CD4-positive, alpha-beta T cell treated with Interleukin-15 for 4 hours (primary cell): ENCODE measurements at regions not wholly inside any gene's neighbourhood (a gene's known extent, or its start where the extent isn't known, plus 50 kb on each side); places are given as distances from the start of the nearest gene placed in this dataset.
"Not testable (repeated sequence)": the region's sequence is repeated elsewhere in the genome, so short reads cannot be mapped to it uniquely, and the experiment has no call there.

Experiments
- DNase-seq: peaks from one replicate; pipeline ENCODE4 v3.0.0-alpha.2; 2020; ENCODE audit warnings: low spot score

DNA sequence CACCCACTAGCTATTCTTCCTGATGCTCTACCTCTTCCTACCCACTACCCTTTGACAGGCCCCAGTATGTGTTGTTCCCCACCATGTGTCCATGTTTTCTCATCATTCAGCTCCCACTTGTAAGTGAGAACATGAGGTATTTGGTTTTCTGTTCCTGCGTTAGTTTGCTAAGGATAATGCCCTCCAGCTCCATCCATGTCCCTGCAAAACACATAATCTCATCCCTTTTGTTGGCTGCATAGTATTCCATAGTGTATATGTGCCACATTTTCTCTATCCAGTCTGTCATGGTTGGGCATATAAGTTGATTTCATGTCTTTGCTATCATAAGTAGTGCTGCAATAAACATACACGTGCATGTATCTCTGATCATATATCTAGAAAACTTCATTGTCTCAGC lies 218.3 kb upstream of the STXBP5 start:
- no peak for DNase-seq

DNA sequence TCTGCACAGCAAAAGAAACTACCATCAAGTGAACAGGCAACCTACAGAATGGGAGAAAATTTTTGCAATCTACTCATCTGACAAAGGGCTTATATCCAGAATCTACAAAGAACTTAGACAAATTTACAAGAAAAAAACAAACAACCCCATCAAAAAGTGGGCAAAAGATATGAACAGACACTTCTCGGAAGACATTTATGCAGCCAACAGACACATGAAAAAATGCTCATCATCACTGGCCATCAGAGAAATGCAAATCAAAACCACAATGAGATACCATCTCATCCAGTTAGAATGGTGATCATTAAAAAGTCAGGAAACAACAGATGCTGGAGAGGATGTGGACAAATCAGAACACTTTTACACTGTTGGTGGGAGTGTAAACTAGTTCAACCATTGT lies 216.3 kb upstream of the STXBP5 start:
- not testable (repeated sequence) for DNase-seq

DNA sequence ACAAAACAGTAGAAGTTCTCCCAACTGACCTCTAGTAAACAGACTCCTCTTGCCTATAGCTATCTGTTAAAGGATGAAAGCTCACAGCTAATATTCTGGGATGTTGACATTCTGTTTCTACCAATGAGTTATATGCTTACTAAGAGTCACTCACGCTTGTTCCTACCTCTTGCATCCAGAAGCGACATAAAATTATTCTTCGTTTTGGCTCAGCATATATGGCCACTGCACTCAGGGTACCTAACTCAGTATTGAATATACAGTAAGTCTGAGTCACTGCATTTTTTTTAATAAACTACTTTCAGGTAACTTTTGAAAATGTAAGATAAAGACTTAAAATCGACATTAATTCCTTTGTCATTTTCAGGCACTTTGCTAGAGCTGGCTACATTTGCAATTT lies 214.4 kb upstream of the STXBP5 start:
- no peak for DNase-seq

DNA sequence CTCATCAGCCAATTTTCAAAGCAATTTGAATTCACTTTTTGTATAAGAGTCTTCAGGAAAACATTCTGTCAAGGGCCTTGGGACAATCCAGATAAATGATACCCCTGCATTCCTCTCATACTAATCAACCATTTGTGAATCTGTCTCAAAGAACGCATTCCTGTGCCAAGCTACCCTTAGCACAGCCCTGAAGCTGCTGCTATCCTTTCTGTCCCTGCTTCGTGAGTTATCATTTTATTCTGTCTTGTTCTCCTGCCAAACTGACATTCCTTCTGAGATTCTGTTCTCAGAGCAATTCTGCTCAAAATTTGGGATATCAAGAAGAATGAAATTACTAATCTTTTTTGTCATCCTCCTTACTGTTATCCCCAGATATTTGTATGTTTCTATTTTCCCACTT lies 213.9 kb upstream of the STXBP5 start:
- no peak for DNase-seq

DNA sequence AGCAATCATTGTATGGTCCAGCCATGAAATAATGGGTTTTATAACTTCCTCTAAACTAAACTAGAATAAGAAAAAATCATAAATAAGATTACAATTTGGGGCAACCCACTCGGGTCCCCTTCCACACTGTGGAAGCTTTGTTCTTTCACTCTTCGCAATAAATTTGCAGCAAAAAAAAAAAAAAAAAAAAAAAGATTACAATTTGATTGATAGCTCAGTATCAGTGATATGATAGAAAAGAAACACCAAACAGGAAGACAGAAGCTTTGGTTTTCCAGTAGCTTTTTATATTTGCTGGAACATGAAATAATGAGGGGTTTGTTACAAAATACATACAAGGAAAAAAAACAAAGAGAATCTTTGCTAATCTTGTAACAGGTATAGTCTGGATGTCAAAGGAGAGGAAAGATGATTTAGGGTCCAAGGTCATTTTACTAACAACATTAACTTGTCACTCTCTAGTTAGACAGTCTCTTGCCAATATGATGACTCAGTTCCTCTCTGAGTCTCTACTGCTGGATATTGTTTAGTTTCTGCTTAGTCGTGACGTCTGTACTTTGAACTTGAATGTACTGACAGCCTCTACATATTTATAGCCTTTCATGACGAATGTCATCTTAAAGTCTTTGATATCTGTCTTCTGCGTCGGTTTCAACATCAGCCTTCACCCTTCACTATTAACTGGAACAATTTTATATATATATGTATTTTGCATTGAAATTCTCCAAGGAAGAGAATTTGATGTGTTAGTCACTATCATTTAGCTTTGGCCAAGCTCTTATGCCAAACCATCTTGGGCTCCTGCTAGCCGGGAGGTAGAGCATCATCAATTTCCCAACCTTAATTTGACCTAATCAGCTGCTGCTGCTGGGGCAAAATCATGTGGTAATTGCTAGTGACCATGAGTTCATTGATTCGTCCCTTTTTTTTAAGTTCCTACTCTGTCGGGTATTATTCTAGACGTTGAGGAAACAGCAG lies 213.1 kb upstream of the STXBP5 start:
- no peak for DNase-seq

DNA sequence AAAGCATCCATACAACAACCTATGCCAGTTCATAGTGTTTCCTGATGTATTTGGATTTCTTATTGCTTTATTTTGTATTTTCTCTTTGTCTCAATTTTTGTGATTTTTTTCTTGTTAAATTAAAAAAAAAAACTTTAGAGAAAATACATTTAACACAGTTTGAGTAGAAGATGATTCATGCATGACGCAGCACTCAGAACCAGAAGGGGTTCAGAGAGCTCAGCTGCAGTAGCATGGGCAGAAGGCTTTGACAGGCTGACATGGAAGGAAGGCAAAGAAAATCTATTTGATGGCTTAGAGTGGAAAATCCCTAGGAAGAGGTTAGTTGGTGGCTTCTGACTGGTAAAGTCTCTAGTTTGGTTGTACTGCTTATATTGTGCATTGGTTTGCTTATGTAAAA lies 207.2 kb upstream of the STXBP5 start:
- DNase-seq, result no peak

DNA sequence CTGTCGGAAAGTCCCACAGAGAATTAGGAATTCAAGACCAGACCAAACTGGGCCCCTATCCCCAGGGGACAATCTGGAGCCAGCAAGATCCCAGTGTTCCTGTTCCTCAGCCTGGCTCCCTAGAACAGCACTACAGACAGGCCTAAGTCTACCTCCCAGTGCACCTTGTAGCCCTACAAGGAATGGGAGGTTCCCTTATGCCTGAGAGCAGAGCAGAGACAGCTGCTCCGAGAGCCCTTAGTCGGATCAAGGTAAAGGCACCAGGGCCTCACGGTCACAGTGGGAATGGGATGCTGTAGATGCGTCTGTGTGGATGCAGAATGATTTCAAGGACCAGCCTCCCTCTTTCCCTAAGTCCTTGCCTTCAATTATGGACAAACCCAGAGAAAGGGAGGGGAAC lies 204.5 kb upstream of the STXBP5 start:
- DNase-seq, result no peak

DNA sequence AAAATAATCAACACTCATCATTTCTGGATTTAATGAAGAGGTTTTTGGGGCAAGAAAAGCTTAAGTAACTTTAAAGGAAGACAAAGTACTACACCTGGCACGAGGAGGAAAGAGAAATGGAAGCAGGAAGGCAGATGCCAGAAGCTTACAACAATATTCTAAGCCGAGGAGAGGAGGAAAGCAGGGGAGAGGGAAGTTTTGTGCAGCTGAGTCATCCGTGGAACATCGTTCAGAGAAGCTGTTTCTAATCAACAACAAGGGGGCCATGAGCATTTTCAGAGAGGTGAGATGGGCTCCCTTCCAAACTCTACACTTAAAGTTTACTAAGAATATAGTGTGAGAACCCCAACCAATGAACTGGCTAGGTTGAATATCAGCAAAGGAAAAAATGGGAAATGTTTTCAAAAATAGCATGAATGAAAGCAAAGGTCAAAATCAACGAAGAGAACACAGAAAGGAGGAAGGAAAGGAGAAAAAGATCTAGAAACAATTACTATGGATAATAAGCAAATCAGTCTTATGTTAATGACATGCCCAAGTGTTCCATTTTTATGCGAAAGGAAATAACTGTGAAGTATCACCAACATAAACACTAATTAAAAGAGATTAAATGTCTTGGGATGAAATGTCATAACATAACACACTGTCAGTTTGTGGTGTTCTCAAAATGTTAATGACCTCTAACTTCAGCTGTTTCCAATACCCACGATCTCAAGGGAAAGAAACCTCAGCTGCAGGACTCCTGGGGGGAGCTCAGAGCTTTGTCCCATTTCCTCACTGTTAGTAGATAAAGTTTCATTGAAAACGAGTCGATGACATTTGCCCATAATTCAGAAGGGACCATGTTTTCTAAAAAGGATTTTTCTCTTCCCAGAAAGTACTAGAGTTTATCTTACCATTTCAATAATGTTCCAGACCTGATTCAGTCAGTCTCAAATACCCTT lies 203.4 kb upstream of the STXBP5 start:
- no peak for DNase-seq

DNA sequence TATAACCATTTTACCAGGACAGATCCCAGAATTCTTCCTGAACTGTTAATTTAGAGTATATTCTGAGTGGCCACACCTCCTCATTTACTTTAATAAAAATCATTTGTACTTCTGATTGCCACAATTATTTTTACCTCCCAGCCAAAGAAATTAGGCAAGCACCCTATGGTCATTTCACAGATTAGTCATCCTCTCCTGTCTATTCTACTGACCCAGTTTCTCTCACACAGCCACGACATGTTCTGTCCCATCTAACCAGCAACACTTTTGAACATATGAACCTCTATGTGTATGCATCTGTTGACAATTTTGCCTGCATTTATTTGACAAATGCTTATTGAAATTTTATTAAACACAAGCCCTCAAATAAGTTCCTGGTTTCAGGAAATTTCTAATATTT lies 202.6 kb upstream of the STXBP5 start:
- DNase-seq, result no peak

DNA sequence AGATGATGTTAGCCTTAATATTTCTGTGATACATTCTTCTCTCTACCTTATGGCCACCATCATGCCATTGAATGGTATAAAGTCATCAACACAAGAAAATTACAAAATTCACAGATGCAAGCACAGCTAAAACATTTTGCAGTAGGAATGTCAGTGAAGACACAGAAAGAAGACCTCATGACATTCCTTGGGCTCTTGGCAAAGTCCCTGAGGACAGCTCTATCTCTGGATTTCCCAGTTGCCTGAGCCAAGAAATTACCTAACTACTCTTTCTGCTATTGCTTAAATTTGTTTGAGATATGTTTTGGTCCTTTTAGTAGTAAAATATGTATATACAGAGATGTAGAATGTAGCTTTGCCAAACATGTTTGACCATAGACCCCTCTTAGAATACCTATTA lies 201.0 kb upstream of the STXBP5 start:
- no peak for DNase-seq

DNA sequence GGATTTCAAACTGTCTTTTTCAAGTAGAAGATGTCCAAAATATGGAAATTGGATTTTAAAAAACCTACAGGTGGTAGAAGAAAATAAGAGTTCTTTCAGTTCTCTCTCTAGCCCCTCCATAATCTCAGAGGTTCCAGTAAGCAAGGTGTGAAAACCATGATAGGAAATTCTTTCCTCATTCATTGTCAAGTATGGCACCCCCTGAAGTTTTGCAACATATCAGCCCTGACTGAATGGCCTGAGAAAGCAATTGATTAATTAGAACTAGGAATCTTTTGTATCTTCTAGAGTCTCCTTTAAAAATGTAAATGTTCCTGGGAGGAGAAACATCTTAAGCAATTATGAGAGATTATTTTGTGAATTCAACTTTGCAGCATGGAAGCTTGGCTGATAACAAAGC lies 198.7 kb upstream of the STXBP5 start:
- DNase-seq, result no peak

DNA sequence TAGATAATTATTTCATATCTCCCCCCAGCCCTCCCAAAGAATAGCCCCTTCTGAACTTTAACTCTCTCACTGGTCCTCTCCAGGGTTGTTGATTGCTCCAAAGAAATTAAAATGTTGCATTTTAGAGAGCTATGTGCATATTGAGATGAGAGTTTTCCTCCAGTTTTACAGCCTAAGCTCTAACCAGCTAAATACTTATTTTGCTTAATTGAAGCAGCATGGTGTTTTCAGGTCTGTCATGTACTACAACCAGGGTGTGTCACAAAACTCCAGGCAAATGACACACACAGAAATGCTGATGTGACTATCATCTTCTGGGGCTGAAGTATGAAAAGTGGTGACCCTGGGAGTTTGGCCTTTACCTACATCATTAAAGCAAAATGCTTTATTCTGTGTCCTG lies 196.8 kb upstream of the STXBP5 start:
- DNase-seq, result no peak

DNA sequence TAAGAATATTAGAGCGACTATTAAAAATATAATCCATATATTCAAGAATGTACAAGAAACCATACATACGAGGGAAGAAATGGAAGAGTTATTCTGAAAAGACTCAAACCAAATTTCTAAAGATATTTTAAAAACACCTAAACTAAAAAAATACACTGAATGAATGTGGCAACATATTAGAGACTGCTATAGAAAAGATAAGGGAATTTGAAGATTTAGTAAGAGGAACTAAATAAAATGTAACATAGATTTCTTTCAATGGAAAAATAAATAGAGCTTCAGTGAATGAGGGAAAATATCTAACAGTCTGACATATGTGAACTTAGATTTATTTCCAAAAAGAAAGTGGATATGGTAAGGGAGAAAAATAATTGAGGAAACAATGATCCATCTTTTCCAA lies 194.9 kb upstream of the STXBP5 start:
- no peak for DNase-seq

DNA sequence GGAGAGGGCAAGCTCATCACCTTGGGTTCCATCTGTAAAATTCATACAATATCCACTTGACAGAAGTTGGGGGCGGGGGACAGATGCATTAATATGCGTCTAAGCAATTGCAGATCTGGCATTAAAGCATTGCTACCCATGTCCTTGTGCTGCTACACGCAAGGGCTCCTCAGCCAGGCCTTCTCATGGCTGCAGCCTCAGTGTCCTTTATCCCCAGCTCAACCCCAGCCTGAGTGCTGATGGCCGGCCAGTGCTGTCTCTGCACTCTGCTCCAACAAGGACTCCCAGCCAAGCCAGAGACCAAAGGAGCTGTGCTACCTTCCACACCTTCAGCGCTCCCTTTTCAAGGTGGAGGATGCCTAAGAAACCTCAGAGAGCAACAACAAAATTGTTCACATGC lies 188.5 kb upstream of the STXBP5 start:
- no peak for DNase-seq

DNA sequence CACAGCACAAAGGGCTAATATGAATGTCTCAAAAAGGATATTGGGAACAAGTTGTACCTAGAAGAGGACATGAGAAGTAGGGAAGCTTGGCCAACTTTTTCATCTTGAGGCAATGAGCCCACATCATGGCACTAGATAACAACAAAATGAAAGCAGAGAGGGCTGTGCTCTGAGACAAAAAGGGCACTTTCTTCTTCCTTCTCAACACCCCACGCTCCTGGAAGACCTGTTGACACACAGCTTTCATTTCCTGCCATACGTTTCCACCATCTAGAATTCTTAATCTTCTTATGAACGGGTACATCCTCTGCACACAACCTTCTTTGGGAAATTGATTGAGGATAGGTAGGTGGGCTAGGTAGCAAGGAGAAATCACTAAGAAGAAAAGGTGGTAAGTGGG lies 187.8 kb upstream of the STXBP5 start:
- DNase-seq, result no peak

DNA sequence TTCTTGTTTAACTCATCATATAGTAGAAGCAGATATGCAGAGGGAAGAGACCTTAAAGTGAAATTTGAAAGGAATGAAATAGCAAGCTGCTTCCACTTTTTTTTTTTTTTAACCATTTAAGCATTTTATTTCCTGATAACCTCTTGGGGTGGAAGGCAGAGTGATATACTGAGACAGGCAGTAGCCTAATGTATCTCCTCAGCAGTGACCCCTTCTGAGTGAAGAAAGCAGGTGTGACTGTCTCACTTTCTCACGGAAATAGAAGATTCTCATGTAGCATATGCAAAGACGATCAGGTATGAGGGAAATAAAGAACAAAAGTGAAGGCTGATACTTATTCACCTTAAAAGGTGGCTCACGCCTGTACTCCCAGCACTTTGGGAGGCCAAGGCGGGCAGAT lies 187.1 kb upstream of the STXBP5 start:
- DNase-seq, result no peak

DNA sequence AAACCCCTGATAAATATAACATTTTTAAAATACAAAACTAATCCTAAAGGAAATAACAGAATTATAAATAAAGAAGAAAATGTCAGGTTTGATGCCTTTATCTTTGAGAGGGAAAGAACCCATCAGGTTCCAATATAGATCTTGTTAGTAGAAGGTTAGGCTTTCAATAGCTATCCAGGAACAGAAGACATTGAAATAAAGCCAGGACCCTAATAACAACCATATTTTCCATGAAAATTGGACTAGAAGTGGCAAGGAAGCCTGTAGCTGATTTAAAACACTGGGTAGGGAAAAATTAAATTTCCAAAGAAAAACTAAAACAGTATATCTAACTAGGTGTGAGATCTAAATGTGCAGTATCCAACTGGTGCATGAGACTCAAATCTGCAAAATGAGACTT lies 185.2 kb upstream of the STXBP5 start:
- no peak for DNase-seq

DNA sequence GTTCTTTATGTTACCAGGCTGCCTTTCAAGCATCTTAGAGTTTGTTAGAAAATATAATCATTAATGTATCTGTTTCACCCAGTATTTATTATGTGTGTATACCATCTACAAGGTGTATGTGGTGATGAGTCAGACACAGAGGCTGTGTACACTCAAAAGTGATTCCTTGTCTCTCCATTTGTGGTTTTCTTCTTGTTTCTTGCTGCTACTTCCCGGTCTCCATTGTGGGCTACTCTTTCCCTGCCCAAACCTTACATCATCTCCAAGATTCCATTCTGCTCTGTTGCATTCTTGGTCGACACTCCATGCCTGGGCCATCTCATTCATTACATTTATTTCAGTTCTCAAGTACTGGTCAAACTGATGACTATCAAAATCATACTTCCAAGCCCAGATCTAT lies 182.2 kb upstream of the STXBP5 start:
- DNase-seq, result no peak

DNA sequence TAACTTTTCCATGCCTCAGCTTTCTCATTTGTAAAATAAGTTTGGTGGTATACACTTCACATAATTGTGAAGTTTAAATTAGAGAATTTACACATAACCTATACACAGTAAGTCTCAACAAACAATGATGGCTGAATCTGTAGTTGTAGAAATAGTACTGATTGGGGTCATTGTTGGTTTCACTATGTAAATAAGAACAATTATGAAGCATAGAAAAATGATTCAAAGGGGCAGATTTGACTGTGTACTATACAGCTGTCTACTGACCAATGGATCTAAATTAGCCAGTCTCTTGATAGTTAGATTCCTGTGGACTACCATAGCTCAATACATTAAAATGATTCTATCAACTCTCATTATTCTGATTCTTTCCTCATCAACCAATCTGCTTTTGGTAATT lies 181.1 kb upstream of the STXBP5 start:
- DNase-seq, result no peak

DNA sequence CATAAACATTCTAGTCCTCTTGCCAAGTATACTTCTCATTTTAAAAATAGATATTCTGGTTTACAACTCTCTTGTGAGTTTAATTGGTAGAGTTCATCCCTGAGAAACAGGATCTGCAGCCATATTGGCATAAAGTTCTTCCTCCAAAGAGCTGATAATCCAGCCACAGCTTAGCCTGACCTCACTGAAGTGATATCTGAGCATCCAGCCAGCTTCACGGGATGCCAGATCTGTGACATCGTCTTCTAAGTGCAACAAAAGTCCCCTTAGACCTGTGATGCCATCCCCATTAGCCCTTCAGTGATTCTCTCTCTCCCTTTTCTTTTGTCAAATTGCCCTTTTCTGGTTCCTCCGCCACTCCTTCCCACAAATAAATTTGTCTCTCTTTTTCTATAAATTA lies 180.6 kb upstream of the STXBP5 start:
- DNase-seq, result no peak

DNA sequence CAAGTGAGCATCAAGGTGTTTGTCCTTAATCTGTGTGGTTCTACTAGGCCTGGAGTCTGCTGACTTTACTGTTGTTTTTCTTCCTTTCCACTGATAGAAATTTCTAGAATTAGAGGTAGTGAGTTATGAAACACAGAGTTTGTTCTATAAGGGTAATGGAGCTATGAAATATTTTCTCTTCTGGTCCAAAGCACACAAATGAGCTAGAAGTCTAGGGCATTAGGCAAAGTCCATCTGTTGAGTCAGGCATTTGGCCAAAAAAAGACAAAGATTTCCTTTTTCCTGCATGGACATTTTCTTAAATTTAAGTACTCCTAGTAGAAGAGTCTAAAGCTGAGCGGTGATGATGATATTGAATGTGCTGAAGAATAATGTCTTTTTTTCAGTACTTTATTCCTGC lies 174.3 kb upstream of the STXBP5 start:
- no peak for DNase-seq

DNA sequence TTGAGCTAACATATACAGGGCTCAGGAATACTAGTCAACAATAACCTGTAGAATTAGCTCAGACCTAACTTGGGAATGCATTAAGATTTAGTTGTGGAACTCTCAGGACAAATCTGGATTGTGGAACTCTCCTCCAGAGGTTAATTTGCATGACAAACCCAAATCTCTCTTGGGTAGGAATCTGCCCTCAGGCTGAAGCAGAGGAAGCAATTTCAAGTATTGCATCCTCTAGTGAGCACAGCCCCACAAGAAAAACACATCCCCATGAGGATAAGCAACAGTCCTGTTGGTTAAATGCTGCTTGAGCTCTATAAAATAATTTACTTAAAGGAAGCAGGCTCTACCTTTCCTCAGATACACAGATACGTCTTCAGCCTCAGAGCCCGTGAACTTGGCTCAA lies 170.9 kb upstream of the STXBP5 start:
- DNase-seq, result no peak

DNA sequence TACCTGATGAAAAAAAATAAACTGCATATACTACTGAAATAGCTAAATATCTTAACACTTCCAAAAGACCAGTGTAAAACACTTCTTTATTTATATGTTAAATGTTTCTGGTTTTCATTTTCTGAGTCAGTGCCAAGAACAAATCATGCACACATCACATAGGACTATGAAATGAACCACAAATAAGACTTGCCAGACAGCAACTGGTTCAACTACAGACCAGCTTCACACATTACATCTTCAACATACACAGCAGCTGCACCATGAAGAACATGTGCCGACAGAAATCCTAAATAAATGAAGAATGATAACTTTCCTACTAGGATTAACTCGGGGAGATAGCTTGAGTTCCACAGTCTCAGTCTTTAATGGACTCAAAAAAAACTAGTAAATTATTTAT lies 168.3 kb upstream of the STXBP5 start:
- no peak for DNase-seq
